OCI-LY1 (cell line): ENCODE measurements at regions not wholly inside any gene's neighbourhood (a gene's known extent, or its start where the extent isn't known, plus 50 kb on each side); places are given as distances from the start of the nearest gene placed in this dataset.

Experiments used
- EZH2 ChIP-seq: fragments of 200-600 bp; sonication (generic), shearing (Covaris generic); IDR thresholded peaks from 2 replicates; pipeline ENCODE4 v1.8.0; 2017; ENCODE audit warnings: borderline replicate concordance, mixed run types, mild to moderate bottlenecking, antibody characterized with exemption, low read length, moderate library complexity, mixed read lengths
- TF ChIP-seq, protein P1 (sequence below): fragments of 200-600 bp; sonication (generic), shearing (Covaris generic); IDR thresholded peaks from 2 replicates; pipeline ENCODE4 v1.5.1; 2017; ENCODE audit warnings: mild to moderate bottlenecking, antibody characterized with exemption, low read length, moderate library complexity, mixed read lengths

DNA sequence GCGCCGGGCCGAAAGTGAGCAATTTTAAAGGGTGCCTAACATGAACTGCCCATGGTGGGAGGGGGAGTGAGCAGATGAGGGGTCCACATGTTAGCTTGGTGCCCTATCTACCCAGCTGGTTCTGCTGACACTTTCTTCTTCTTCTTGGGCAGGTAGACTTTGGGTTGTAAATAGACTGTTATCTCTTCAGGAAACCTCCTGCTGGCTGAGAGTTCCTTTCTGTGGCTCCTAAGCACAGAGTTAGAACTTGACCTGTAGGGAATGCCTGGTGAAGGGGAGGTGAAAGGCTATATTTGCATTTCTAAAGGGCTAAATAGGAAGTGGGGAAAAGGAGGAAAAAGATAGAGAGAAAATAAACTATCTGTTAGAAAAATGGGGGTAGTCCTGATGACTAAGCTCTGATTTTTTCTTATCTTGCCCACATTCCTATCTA is 521.4 kb upstream of the TGFBR2 start:
- TF ChIP-seq, protein P1, sequence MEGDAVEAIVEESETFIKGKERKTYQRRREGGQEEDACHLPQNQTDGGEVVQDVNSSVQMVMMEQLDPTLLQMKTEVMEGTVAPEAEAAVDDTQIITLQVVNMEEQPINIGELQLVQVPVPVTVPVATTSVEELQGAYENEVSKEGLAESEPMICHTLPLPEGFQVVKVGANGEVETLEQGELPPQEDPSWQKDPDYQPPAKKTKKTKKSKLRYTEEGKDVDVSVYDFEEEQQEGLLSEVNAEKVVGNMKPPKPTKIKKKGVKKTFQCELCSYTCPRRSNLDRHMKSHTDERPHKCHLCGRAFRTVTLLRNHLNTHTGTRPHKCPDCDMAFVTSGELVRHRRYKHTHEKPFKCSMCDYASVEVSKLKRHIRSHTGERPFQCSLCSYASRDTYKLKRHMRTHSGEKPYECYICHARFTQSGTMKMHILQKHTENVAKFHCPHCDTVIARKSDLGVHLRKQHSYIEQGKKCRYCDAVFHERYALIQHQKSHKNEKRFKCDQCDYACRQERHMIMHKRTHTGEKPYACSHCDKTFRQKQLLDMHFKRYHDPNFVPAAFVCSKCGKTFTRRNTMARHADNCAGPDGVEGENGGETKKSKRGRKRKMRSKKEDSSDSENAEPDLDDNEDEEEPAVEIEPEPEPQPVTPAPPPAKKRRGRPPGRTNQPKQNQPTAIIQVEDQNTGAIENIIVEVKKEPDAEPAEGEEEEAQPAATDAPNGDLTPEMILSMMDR = no peak
- no peak for TF ChIP-seq EZH2
